HCT116 (cell line): ENCODE measurements at regions not wholly inside any gene's neighbourhood (a gene's known extent, or its start where the extent isn't known, plus 50 kb on each side); places are given as distances from the start of the nearest gene placed in this dataset.

Source experiments
- ATAC-seq: fragments of 200-7000 bp; cut with Tn5 transposase; 2 replicates; pipeline ENCODE4 v1.9.1; 2020; ENCODE audit warnings: mild to moderate bottlenecking, moderate library complexity
- BruUV-seq: library from RNA; stranded (reverse); fragments of 400-500 nt; replicated peaks from 2 replicates; lab custom pipeline; 2021; lab: Mats Ljungman, UMichigan
- CTCF ChIA-PET: fragments of 300-600 bp; sonication (Branson Sonifier 250); formaldehyde crosslinking; loops from one replicate; lab custom pipeline; 2021; ENCODE audit warnings: antibody characterized with exemption; lab: Charles Lee
- POLR2A ChIA-PET: fragments of 300-600, 350-600 bp; sonication (Branson Sonifier 250); formaldehyde crosslinking; loops from one replicate; lab custom pipeline; 2021; ENCODE audit warnings: antibody characterized with exemption; lab: Charles Lee
- RAD21 ChIA-PET, 2 experiments: fragments of 300-600 bp; sonication (Branson Sonifier 250); formaldehyde crosslinking; loops; one replicate each; lab custom pipeline; 2023; ENCODE audit warnings: low total read pairs in 2 of 2; ENCODE audit not compliant: uncharacterized antibody in 2 of 2, unreplicated experiment in 2 of 2, low non-redundant PET in 1 of 2; lab: Charles Lee
- DNase-seq: peaks from one replicate; pipeline ENCODE4 v3.0.0-alpha.2; 2010; ENCODE audit warnings: low read depth, low spot score
- H2AFZ ChIP-seq: fragments of 200-600 bp; shearing (Covaris generic), sonication (generic); 2 replicates; pipeline ENCODE4 v1.6.1; 2017; ENCODE audit warnings: low read depth, mixed run types, mixed read lengths, antibody characterized with exemption, low read length; ENCODE audit not compliant: poor library complexity, severe bottlenecking
- H3K27ac ChIP-seq: 2 replicates; pipeline ENCODE4 v1.5.1; 2012; ENCODE audit warnings: low read depth, low read length
- H3K27me3 ChIP-seq: fragments of 200-600 bp; sonication (generic); 2 replicates; pipeline ENCODE4 v1.6.1; 2016; ENCODE audit warnings: mixed run types, low read length, mixed read lengths; ENCODE audit not compliant: insufficient read depth
- H3K36me3 ChIP-seq, 2 experiments: fragments of 200-500 bp in 1 of 2; fragments of 200-600 bp in 1 of 2; sonication (Bioruptor generic) in 1 of 2; sonication (generic) in 1 of 2; 2 replicates each; pipeline versions ENCODE4 v1.5.1 to v1.6.1; 2014 to 2016; ENCODE audit warnings: low read length in 2 of 2, inconsistent platforms in 1 of 2, mixed read lengths in 1 of 2, mixed run types in 1 of 2; ENCODE audit not compliant: insufficient read depth in 2 of 2, control insufficient read depth in 1 of 2
- H3K4me1 ChIP-seq, 2 experiments: fragments of 200-600 bp in 1 of 2; sonication (generic) in 1 of 2; 2 replicates each; pipeline versions ENCODE4 v1.5.1 to v1.6.1; 2012 to 2017; ENCODE audit warnings: low read length in 2 of 2, inconsistent platforms in 1 of 2, mild to moderate bottlenecking in 1 of 2, mixed read lengths in 1 of 2, mixed run types in 1 of 2, moderate library complexity in 1 of 2; ENCODE audit not compliant: insufficient read depth in 2 of 2, control insufficient read depth in 1 of 2
- H3K4me2 ChIP-seq: fragments of 200-600 bp; sonication (generic); 2 replicates; pipeline ENCODE4 v1.6.1; 2017; ENCODE audit warnings: mixed run types, low read length, mixed read lengths
- H3K4me3 ChIP-seq, 2 experiments: fragments of 200-600 bp in 1 of 2; sonication (generic) in 1 of 2; replicated peaks in 1 of 2; 2 replicates each; pipeline ENCODE4 v1.5.1; 2011 to 2016; ENCODE audit warnings: low read length in 2 of 2, control low read depth in 1 of 2, low read depth in 1 of 2, mild to moderate bottlenecking in 1 of 2, mixed read lengths in 1 of 2, mixed run types in 1 of 2
- H3K79me2 ChIP-seq: fragments of 200-600 bp; sonication (generic); 2 replicates; pipeline ENCODE4 v1.6.1; 2017; ENCODE audit warnings: mild to moderate bottlenecking, mixed run types, low read length, moderate library complexity, mixed read lengths; ENCODE audit not compliant: insufficient read depth
- H3K9ac ChIP-seq: fragments of 200-600 bp; sonication (generic); 2 replicates; pipeline ENCODE4 v1.6.1; 2016; ENCODE audit warnings: low read length, mixed read lengths
- H3K9me2 ChIP-seq: fragments of 200-600 bp; sonication (generic), shearing (Covaris generic); 2 replicates; pipeline ENCODE4 v1.6.1; 2017; ENCODE audit warnings: mixed run types, mild to moderate bottlenecking, moderate library complexity; ENCODE audit not compliant: insufficient read depth
- H3K9me3 ChIP-seq, 2 experiments: fragments of 200-500 bp in 1 of 2; fragments of 200-600 bp in 1 of 2; sonication (Bioruptor generic) in 1 of 2; sonication (generic) in 1 of 2; 2 replicates each; pipeline ENCODE4 v1.6.1; 2014 to 2017; ENCODE audit warnings: low read length in 2 of 2, mixed read lengths in 2 of 2, inconsistent platforms in 1 of 2, low read depth in 1 of 2, mild to moderate bottlenecking in 1 of 2, mixed run types in 1 of 2, moderate library complexity in 1 of 2; ENCODE audit not compliant: control insufficient read depth in 1 of 2, insufficient read depth in 1 of 2
- H4K20me1 ChIP-seq: fragments of 200-600 bp; sonication (generic), shearing (Covaris generic); 2 replicates; pipeline ENCODE4 v1.6.1; 2017; ENCODE audit warnings: mixed run types, mild to moderate bottlenecking, moderate library complexity; ENCODE audit not compliant: insufficient read depth
- ATF3 ChIP-seq: IDR thresholded peaks from 2 replicates; pipeline ENCODE4 v1.6.1; 2012
- CBX3 ChIP-seq: IDR thresholded peaks from 2 replicates; pipeline ENCODE4 v1.6.1; 2012; ENCODE audit warnings: low read depth
- CEBPB ChIP-seq: IDR thresholded peaks from 2 replicates; pipeline ENCODE4 v1.6.1; 2012; ENCODE audit warnings: low read depth
- EGR1 ChIP-seq: IDR thresholded peaks from 2 replicates; pipeline ENCODE4 v1.6.1; 2012; ENCODE audit warnings: low read depth
- ELF1 ChIP-seq: IDR thresholded peaks from 2 replicates; pipeline ENCODE4 v1.6.1; 2012; ENCODE audit warnings: low read depth, borderline replicate concordance
- EZH2phosphoT487 ChIP-seq: fragments of 200-600 bp; IDR thresholded peaks from 2 replicates; pipeline ENCODE4 v1.6.1; 2018; ENCODE audit warnings: antibody characterized with exemption, borderline replicate concordance
- JUND ChIP-seq: IDR thresholded peaks from 2 replicates; pipeline ENCODE4 v1.6.1; 2012
- MAX ChIP-seq: IDR thresholded peaks from 2 replicates; pipeline ENCODE4 v1.6.1; 2012
- POLR2A ChIP-seq: IDR thresholded peaks from 2 replicates; pipeline ENCODE4 v1.7.0; 2011; ENCODE audit warnings: borderline replicate concordance; ENCODE audit not compliant: insufficient read depth, insufficient read length; ENCODE audit errors: extremely low read depth
- POLR2AphosphoS5 ChIP-seq: IDR thresholded peaks from 2 replicates; pipeline ENCODE4 v1.6.1; 2011; ENCODE audit warnings: mild to moderate bottlenecking, low read depth, low read length, moderate library complexity
- RAD21 ChIP-seq: IDR thresholded peaks from 2 replicates; pipeline ENCODE4 v1.6.1; 2012; ENCODE audit warnings: low read depth, mild to moderate bottlenecking
- REST ChIP-seq: IDR thresholded peaks from 2 replicates; pipeline ENCODE4 v1.6.1; 2012; ENCODE audit warnings: low read depth
- SP1 ChIP-seq: IDR thresholded peaks from 2 replicates; pipeline ENCODE4 v1.6.1; 2012; ENCODE audit warnings: low read depth
- SRF ChIP-seq: IDR thresholded peaks from 2 replicates; pipeline ENCODE4 v1.6.1; 2012; ENCODE audit warnings: low read depth
- TCF7L2 ChIP-seq: IDR thresholded peaks from 2 replicates; pipeline ENCODE4 v1.7.0; 2011; ENCODE audit warnings: borderline replicate concordance, inconsistent platforms; ENCODE audit not compliant: insufficient read depth, insufficient read length; ENCODE audit errors: extremely low read depth
- YY1 ChIP-seq: IDR thresholded peaks from 2 replicates; pipeline ENCODE4 v1.6.1; 2011; ENCODE audit warnings: low read length, low read depth, moderate library complexity, mild to moderate bottlenecking; ENCODE audit not compliant: insufficient replicate concordance; ENCODE audit errors: extremely low read depth
- ZFX ChIP-seq: fragments of 450-650 bp; IDR thresholded peaks from 2 replicates; pipeline ENCODE4 v1.6.1; 2017
- ZNF274 ChIP-seq: fragments of 200-500 bp; sonication (Bioruptor generic); IDR thresholded peaks from 2 replicates; pipeline ENCODE4 v1.6.1; 2014; ENCODE audit warnings: mild to moderate bottlenecking, low read depth, low read length, inconsistent platforms
- intact Hi-C: fragments of 100-400 bp; cut with micrococcal nuclease; formaldehyde crosslinking; loops from 2 replicates; pipeline ENCODE4 v1.10.0; 2022
- TF ChIP-seq, protein P1 (sequence below): IDR thresholded peaks from 2 replicates; pipeline ENCODE4 v1.6.1; 2011; ENCODE audit warnings: mild to moderate bottlenecking, low read length, moderate library complexity; ENCODE audit not compliant: insufficient replicate concordance; ENCODE audit errors: extremely low read depth
- TF ChIP-seq, protein P2 (sequence below), 3 experiments: fragments of 200-600 bp in 1 of 3; sonication (generic) in 1 of 3; IDR thresholded peaks in 2 of 3; conservative IDR thresholded peaks in 1 of 3; 2 replicates each; pipeline ENCODE4 v1.5.1; 2012 to 2017; ENCODE audit warnings: low read depth in 2 of 3, low read length in 2 of 3, antibody characterized with exemption in 1 of 3, borderline replicate concordance in 1 of 3, control low read depth in 1 of 3, mild to moderate bottlenecking in 1 of 3, mixed read lengths in 1 of 3, mixed run types in 1 of 3, moderate library complexity in 1 of 3; ENCODE audit not compliant: insufficient read depth in 1 of 3

GRCh38 chr3:102936511-102937045 is 501.8 kb downstream of the ZPLD1 start:
- no peak overlapping the region for H3K4me3 ChIP-seq
- no TSS peak for BruUV-seq
- DNase-seq (no peak), ATAC-seq (no peak)
- ChIA-PET CTCF (no interaction called here), POLR2A (no interaction called here), RAD21 (no interaction called here)
- TF ChIP-seq POLR2AphosphoS5 (no peak), POLR2A (no peak), EGR1 (no peak), ELF1 (no peak), REST (no peak), SP1 (no peak), TCF7L2 (no peak), CBX3 (no peak), RAD21 (no peak), YY1 (no peak), ZFX (no peak), MAX (no peak), EZH2phosphoT487 (no peak), ZNF274 (no peak), SRF (no peak), JUND (no peak), CEBPB (no peak), ATF3 (no peak)
- TF ChIP-seq, protein P1, sequence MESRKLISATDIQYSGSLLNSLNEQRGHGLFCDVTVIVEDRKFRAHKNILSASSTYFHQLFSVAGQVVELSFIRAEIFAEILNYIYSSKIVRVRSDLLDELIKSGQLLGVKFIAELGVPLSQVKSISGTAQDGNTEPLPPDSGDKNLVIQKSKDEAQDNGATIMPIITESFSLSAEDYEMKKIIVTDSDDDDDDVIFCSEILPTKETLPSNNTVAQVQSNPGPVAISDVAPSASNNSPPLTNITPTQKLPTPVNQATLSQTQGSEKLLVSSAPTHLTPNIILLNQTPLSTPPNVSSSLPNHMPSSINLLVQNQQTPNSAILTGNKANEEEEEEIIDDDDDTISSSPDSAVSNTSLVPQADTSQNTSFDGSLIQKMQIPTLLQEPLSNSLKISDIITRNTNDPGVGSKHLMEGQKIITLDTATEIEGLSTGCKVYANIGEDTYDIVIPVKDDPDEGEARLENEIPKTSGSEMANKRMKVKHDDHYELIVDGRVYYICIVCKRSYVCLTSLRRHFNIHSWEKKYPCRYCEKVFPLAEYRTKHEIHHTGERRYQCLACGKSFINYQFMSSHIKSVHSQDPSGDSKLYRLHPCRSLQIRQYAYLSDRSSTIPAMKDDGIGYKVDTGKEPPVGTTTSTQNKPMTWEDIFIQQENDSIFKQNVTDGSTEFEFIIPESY, result no peak
- TF ChIP-seq, protein P2, sequence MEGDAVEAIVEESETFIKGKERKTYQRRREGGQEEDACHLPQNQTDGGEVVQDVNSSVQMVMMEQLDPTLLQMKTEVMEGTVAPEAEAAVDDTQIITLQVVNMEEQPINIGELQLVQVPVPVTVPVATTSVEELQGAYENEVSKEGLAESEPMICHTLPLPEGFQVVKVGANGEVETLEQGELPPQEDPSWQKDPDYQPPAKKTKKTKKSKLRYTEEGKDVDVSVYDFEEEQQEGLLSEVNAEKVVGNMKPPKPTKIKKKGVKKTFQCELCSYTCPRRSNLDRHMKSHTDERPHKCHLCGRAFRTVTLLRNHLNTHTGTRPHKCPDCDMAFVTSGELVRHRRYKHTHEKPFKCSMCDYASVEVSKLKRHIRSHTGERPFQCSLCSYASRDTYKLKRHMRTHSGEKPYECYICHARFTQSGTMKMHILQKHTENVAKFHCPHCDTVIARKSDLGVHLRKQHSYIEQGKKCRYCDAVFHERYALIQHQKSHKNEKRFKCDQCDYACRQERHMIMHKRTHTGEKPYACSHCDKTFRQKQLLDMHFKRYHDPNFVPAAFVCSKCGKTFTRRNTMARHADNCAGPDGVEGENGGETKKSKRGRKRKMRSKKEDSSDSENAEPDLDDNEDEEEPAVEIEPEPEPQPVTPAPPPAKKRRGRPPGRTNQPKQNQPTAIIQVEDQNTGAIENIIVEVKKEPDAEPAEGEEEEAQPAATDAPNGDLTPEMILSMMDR (IDR thresholded peaks at IDR 0.05 in 2 of 3, conservative IDR thresholded peaks at IDR 0.05 in 1 of 3; ENCODE audit: borderline replicate concordance in 1 of 3, insufficient read depth in 1 of 3, low read depth in 2 of 3, low read length in 2 of 3), result no peak
- H3K9me2 ChIP-seq, result no peaks in the 10 kb centered on the region
- H3K9me3 ChIP-seq, result 0 out of 4 replicates have a peak, but pooled peaks cover 0 to 5% of the 10 kb centered on the region in 2 experiments
- no peaks in the 10 kb centered on the region for H3K4me1 ChIP-seq
- H2AFZ ChIP-seq, result no peak overlapping the region
- H3K36me3 ChIP-seq, result no peaks in the 10 kb centered on the region
- no peak overlapping the region for H3K9ac ChIP-seq
- H3K27me3 ChIP-seq, result no peaks in the 10 kb centered on the region
- intact Hi-C loops, result no loop called here
- no peaks in the 10 kb centered on the region for H3K79me2 ChIP-seq
- no peak overlapping the region for H3K27ac ChIP-seq
- no peak overlapping the region for H3K4me2 ChIP-seq
- no peaks in the 10 kb centered on the region for H4K20me1 ChIP-seq
